T-helper 2 cell treated with Interferon-gamma antibody and Interleukin-4, amounts not matched to agents 100 ng/mL and 5 ng/mL, for 36 hours (primary cell): ENCODE measurements at regions not wholly inside any gene's neighbourhood (a gene's known extent, or its start where the extent isn't known, plus 50 kb on each side); places are given as distances from the start of the nearest gene placed in this dataset.

Experiments
- intact Hi-C: fragments of 100-400 bp; cut with micrococcal nuclease; formaldehyde crosslinking; loops from one replicate; pipeline ENCODE4 v1.15.1; 2023

DNA sequence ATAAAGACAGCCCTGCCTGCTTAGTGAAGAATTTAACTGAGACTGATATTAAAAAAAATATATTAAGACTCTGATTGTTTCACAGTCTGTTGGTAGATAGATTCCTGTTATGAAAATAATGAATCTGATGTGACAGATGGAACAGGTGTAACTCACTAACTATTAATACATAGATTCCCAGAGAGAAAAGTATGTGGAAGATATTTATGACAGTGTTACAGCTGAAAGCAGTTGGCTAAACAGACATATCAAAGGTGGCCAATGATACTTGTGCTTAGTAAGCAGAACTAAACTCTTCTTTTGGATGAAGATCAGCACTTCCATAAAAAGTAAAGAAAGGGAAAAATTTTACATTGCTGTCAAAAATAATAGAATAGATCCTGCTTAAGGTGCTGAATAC, 598.2 kb upstream of the CA10 start:
- intact Hi-C loops, result no loop called here

DNA sequence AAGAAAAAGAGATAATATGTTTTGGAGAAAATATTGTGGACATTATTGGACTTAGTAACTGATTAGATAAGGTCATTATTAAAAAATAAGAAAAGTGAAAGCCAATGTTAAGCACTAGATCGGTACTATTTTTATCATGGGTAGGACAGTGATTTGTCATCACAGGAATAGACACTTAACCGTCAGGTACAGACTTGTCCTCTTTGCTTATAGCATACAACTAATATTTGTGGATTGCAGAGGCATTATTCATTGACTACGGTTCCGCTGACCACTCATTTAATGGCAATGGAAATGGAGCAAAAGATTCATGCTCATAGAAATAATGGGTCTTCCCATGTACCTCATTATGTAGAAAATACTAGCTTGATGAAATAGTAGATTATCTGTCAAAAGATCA, 596.3 kb upstream of the CA10 start:
- intact Hi-C loops, result no loop called here

DNA sequence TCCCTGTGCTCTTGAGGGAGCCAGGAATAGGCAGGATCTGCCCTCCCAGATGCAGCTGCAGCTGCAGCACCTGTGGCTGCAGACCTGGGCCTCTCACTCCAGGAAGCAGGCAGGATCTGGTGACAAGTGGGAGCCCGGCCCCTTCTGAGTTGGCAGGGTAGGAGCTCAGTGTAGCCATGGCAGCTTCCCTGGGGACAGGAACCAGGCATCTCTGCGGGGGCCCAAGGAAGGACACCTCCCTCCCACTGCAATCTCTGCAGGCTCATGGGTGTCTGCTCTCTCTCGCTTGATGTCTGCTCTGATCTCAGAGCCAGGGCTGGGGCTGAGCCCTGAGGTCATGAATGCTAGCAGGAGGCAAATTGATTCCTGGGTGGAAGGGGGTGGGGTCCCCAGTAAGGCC, 592.5 kb upstream of the CA10 start:
- intact Hi-C loops, result no loop called here

DNA sequence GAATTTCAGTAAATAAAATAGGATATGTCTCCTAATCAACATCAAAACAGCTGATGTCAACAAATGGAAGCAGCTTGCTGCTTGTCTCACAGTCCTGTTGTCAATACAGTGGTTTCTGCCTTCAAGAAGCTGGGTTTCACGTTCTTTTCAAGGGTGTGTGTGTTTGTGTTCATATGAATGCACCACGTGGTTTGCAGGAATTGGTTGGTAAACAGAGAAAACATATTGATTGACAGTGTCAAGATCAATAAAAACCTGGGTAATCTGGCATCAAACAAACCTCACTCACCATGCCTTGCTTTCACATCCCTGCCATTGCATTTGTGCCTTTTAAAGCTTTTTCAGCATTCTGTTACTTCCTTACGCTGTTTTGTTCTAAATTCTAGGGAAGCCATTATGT, 585.7 kb upstream of the CA10 start:
- intact Hi-C loops, result no loop called here

DNA sequence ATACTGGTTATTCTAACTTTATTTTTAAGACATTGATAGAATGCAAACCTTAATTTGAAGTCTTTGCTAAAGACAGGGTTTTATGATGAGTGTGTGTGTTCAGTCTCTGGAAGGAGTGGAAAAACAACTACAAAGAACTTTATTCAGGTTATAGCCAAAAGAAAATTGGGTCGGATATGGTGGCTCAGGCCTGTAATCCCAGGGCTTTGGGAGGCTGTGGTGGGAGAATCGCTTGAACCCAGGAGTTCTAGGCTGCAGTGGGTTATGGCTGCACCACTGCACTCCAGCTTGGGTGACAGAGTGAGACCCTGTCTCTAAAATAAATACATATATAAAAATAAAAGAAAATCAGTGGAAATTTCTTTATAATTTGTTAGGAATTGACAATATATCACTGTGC, 581.5 kb upstream of the CA10 start:
- intact Hi-C loops, result no loop called here

DNA sequence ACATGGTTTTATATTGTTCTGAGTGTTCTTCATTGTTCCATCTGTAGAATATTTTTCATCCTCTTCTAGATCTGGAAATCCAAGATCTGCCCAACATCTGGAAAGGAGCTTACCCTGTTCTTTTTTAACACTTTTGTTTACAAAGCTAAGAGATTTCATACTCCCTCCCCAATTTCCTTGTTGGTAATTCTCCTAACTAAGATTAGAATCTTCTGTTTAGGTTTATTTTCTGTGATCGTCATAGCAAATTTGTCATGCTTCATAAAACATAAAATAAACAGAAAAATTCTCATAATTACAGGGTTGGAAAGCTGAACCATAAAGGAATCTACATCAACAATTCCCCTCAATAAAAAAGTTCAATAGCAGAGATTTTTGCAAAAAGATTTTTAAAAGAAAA, 580.3 kb upstream of the CA10 start:
- intact Hi-C loops, result no loop called here

DNA sequence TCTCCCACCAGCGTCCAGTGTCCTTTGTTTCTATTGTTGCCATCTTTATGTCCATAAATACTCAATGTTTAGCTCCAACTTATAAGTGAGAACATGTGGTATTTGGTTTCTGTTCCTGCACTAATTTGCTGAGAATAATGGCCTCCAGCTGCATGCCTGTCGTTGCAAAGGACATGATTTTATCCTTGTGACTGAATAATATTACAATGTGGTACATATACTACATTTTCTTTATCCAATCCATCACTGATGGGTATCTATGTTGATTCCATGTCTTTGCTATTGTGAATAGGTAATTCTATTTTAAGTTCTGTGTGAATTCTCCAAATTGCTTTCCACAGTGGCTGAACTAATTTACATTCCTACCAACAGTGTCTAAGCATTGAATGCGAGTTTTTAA, 578.6 kb upstream of the CA10 start:
- intact Hi-C loops, result no loop called here

DNA sequence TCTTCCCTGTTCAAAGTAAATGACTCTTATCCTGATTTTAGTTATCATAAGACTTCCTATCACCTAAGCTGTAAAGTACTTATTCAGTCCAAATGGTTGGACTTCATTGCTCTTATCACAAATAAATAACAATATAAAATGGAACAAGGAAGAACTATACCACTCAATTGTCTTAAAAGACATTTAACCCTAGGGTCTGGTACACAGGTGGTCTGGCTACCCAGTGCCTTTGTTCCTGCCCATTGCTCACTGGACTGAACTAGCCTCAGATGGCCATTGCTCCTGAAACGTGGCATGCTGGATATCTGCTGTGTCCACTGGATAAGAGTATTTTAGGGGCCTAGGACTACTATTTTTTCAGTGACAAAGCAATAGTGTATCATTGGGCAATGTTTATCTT, 574.3 kb upstream of the CA10 start:
- intact Hi-C loops, result no loop called here

DNA sequence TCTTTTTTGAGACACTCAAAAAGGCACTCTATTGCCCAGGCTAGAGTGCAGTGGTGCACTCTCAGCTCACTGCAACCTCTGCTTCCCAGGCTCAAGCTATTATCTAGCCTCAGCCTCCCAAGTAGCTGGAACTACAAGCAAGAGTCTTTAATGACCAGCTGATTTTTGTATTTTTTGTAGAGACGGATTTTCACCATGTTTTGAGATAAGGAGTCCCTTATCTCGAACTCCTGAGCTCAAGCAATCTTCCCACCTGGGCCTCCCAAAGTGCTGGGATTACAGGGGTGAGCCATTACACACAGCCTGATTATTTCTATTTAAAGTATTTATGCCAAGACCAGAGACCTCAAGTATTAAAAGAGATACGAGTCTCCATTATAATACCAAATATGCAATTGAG, 566.1 kb upstream of the CA10 start:
- intact Hi-C loops, result no loop called here

DNA sequence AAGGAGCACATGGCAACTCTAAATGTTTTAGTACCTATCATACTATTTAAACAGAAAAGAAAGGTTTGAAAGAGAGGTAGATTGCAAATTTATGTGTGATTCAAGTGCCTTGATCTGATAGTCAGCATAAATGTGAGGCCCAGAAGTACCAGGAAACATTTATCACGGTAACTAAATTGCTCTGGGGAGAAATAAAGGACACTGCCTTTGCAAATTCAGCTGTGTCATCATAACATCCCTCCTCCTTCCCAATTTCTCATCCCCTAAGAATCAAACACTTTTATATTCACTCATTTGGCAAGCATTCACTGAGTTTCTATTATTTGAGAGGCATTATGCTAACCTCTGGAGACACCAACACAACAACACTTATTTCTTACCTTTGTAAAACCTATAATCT, 563.4 kb upstream of the CA10 start:
- intact Hi-C loops, result no loop called here

DNA sequence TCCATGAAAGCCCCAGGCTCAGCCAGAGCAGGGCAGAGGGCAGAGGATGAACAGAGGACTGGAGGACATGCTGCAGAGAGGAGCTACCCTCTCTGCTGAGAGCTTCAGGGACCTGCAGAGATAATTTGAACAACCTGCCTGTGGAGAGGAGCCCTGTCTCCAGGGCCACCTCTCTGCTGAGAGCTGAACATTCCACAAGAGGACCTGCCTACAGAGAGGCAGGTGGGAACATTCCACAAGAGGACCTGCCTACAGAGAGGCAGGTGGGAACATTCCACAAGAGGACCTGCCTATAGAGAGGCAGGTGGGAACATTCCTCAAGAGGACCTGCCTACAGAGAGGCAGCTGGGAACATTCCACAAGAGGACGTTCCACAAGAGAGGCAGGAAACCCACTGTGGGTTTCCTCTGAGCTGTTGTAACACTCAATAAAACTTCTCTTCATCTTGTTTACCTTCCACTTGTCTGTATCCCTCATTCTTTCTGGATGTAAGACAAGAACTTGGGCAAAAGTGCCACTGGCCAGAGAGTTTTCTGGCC, 551.9 kb upstream of the CA10 start:
- intact Hi-C loops, result no loop called here

DNA sequence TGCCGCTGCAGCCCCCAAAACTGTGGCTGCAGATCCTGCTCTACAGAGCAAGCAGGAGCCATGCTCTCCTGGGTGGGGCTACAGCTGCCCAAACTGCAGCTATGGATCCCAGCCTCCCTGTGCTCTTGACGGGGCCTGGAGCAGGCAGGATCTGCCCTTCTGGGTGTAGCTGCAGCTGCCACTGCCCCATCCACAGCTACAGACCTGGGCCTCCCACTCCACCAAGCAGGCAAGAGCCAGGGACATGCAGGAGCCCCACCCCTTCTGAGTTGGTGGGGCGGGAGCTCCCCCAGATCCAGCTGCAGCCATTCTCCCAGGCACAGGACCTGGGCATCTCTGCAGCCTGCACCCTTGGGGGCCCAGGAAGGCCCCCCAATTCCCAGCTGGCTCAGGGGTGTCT, 551.2 kb upstream of the CA10 start:
- intact Hi-C loops, result no loop called here

DNA sequence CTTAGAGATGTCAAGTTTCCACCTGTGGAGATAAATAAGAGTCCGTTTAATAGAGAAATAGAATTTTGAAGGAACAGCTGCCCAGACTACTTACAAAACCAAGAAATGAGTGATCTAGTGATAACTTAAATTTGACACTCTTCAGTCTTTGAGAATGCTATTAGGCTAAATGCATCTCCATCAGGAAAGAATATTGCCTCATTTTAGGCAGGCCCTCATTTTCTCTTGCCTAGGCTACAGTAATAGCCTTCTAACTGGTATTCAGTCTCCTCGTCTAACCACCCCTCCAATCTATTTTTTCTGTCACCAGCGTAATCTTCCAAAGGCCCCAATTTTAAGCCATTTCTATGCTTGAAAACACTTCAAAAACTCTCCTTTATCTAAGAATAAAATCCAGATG, 537.8 kb upstream of the CA10 start:
- intact Hi-C loops, result no loop called here

DNA sequence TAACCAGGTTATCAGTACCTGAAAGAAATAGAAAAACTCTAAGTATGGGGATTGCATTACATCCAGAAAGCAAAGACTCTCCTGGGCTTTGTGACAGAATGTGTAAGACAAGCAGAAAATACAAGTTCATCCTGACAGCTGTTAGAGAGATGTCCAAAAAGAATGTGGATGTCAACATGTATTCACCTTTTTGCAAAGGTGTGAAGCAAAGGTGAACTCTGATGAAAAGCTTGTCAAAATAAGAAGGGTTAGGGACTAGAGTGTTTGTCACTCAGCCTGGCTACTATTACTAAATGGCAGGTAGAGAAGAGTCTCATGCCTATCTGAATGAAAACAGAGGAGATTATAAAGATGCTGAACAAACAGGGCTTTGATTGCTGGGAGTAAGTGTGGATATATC, 527.6 kb upstream of the CA10 start:
- intact Hi-C loops, result no loop called here

DNA sequence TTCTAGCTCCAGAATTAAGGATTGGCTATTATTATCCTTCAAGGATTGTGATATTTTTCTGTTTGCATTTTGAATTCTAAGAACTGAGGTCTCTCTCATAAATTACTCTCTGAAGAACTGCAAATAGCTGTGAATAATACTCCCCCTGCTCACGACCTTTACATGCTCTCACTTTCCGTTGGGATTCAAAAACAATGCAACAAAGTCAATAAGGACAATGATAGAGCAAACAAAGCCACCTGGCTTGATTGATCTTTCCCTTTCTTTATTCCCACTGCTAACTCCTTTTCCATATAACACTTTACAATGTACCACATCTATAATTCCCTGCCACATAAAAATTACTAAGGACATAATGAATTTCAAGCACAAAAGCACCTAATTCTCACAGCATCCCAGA, 523.0 kb upstream of the CA10 start:
- intact Hi-C loops, result no loop called here

DNA sequence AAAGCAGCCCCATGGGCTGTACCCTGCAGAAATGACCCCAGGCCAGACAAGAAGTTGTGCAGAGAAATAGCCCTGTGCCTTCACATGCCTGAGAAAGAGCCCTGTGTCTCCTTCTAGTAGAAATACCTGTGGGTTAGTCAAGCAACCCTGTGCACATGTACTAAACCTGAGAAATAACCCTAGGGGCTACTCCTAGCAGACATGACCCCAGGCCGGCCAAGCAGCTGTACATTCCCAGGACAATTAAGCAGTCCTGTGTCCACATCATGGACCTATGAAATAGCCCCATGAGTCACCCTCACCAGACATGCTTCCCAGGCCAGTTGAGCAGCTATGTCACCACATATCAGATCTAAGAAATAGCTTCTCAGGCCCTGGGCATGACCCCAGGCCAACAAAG, 519.7 kb upstream of the CA10 start:
- intact Hi-C loops, result no loop called here

DNA sequence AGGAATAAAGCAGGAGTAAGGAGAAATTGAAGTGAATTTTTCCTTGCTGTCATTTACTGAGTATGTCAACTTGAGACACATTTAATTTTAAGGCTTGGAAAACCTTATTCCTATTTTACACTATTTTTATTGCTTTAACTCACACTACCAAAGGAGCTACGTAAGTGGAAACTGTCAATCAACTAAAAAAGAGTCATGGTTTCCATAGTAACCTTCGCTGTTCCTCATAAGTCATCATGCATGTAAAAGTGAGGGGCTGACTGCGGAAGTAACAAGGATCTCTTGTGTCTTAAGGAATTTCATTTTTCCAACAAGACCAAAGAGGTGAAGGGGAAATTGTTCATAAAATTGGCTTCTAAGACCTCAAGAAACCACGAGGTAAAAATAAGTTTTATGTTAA, 516.2 kb upstream of the CA10 start:
- intact Hi-C loops, result no loop called here

DNA sequence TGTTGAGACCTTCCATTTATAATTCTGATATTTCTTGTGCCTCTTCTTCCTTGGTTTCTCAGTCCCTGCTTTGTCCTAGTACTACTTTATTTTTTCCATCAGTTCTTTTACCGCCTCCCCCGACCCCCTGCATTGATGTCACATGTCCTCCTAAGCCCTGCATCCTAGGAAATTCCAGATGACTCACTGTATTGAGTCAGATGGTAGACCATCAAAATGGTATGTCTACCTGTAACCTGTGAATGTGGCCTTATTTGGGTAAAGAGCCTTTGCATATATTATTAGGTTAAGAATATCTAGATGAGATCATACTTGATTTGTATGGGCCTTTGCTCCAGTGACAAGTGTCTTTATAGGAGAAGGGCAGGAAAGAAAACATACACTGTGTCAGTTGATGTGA, 515.3 kb upstream of the CA10 start:
- intact Hi-C loops, result no loop called here

DNA sequence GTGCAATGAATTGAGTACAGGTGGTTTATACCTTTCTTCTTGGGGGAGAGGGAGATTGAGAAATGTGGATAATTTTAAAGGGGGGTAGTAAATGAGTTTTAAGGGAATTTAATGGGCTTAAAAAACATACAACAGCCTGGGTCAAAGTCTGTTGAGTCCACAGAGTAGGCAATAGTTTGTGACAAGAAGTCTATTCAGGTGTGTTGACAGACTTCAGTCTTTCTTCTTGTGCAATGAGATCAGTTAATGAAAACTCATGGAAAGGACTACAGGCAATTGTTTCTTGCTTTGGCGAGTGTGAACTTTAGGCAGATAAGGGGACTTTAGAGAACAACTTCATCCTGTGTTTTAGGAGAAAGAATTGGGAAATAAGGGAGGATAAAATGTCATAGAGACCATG, 507.8 kb upstream of the CA10 start:
- intact Hi-C loops, result no loop called here

DNA sequence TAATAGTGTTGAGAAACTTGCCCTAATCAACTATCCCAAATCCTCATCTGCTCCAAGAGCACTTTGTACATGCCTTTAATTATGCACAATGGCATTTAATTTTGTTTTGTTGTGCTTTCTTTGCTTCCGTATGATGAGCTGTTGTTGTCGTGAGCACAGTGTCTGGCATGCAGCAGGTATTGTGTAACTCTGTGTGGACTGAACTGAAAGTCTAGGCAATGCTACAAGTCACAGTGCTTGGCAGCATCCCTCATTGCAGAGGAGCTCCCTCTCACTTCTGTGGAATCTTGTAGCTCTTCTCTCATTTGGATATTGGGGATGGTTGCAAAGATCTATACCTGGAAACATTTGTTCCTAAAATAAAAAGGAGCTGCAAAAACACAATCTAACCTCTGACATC, 502.2 kb upstream of the CA10 start:
- intact Hi-C loops, result no loop called here

DNA sequence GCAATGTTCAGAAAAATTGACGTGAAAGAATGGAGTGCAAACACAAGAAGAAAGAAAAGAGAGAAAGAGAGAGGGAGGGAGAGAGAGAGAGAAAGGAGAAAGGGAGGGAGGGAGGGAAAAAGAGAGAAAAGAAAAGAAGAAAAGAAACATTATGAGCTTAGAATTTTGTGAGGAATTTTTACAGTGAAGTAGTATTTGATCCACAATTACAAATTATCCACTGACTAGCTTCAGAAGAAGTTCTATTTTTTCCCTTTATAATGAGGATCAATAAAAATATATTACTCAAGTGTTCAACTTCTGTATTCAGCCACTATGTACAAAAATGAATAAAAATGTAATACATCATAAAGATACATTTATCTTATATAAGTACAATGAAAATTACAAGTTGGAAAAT, 494.5 kb upstream of the CA10 start:
- intact Hi-C loops, result no loop called here

DNA sequence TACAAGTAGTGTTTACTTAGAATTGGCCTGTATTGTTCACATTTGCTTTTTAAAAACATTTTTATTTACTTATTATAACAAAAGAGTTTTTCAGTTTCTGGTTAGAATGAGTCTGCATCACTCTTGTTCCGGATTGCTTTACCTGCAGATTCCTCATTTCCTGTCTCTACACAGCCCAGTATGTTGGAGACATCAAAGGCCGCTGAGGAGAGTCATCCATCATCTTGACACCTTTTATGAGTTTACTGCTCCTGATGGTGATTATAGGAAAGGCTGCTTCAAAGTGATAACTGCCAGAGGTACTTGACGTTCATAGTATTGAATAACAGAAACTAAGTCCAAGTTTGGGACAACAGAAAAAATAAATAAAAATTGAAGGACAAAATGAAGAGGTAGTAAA, 490.5 kb upstream of the CA10 start:
- intact Hi-C loops, result no loop called here

DNA sequence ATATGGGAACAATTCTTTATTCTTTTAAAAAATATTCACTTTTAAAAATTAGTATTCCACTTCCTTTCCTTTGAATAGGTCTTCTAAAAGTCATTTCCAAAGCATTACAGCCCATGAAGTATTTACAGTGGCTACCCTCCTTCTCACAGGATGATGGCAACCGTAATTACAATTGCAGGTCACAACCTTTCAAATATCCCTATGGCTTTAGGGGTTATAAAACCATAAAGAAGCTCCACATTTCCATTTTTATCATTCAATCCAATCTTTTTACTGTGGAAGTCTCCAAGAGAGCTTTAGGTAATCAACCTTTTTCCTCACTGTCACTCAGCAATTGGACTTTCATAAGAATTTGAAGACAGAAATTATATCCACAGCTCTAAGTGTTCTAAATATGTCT, 488.9 kb upstream of the CA10 start:
- intact Hi-C loops, result no loop called here

DNA sequence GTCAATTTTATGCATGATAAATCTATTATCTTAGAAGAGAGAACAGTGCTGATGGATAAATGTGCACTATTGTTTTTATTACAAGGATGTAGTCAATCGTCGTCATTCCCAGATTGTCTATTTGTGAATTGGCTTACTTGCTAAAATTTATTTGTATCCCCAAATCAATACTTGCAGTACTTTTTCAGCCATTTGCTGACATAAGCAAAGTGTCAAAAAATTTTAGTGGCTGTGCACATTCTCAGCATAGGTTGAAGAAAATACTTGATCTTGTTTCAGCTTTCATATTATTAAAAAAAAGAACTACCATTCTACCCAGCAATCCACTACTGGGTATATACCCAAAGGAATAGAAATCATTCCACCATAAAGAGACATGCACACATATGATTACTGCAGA, 477.9 kb upstream of the CA10 start:
- intact Hi-C loops, result no loop called here

DNA sequence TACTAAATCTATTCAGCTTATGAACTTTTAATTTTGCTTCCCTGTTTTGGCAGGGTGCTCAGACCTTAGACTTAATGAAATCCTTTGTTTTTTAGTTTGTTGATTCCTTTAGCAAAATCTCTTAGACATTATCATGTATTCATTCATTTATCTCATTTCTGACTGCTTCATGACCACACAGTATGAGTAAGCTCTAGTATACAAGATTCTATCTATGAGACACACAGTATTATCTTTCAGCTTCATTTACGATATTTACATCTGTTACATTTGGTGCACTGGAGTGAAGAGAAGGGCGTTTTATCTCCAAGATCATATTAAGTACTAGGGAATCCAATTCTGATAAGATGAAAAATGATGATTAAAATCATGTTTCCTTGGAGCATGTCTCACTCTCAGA, 448.1 kb upstream of the CA10 start:
- intact Hi-C loops, result no loop called here
